ENCODE measurements at regions not wholly inside any gene's neighbourhood (a gene's known extent, or its start where the extent isn't known, plus 50 kb on each side); places are given as distances from the start of the nearest gene placed in this dataset.

DNA sequence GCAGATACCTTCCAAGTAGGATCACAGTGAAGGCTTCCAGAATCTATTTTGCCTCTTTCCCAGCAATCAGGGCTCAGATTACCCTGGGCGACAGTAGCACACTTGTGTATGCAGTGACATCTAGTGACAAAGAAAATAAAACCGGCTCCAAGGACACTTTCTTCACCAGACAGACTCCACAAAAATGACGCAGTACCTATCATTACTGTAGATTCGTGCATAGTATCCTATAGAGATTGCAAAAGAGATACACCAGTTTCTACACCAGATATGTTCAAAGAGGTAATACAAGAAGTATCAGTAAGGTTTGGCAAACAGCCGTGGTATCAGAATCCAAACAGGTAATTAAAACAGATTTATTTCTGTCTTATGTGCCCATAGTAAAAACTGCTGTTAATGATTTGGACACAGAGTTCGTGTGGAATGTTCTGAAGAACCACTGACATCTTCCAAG is 600.4 kb upstream of the JAG1 start:
- no peak for TF ChIP-seq TAF1 (IDR thresholded peaks at IDR 0.05; ENCODE audit: borderline replicate concordance, low read depth, low read length)
- TF ChIP-seq, protein P1, sequence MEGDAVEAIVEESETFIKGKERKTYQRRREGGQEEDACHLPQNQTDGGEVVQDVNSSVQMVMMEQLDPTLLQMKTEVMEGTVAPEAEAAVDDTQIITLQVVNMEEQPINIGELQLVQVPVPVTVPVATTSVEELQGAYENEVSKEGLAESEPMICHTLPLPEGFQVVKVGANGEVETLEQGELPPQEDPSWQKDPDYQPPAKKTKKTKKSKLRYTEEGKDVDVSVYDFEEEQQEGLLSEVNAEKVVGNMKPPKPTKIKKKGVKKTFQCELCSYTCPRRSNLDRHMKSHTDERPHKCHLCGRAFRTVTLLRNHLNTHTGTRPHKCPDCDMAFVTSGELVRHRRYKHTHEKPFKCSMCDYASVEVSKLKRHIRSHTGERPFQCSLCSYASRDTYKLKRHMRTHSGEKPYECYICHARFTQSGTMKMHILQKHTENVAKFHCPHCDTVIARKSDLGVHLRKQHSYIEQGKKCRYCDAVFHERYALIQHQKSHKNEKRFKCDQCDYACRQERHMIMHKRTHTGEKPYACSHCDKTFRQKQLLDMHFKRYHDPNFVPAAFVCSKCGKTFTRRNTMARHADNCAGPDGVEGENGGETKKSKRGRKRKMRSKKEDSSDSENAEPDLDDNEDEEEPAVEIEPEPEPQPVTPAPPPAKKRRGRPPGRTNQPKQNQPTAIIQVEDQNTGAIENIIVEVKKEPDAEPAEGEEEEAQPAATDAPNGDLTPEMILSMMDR (IDR thresholded peaks at IDR 0.05) = peak; percentile 76
- TF ChIP-seq MXI1 (IDR thresholded peaks at IDR 0.05; ENCODE audit: low read depth, low read length) = no peak
- peak; percentile 86 for TF ChIP-seq SMC3 (IDR thresholded peaks at IDR 0.05; ENCODE audit: low read depth, low read length)
- TF ChIP-seq, protein P2, sequence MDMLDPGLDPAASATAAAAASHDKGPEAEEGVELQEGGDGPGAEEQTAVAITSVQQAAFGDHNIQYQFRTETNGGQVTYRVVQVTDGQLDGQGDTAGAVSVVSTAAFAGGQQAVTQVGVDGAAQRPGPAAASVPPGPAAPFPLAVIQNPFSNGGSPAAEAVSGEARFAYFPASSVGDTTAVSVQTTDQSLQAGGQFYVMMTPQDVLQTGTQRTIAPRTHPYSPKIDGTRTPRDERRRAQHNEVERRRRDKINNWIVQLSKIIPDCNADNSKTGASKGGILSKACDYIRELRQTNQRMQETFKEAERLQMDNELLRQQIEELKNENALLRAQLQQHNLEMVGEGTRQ (IDR thresholded peaks at IDR 0.05; ENCODE audit: borderline replicate concordance, low read depth, low read length) = no peak
